HL-60 (cell line): ENCODE measurements at regions not wholly inside any gene's neighbourhood (a gene's known extent, or its start where the extent isn't known, plus 50 kb on each side); places are given as distances from the start of the nearest gene placed in this dataset.

Experiments
- GABPA ChIP-seq: IDR thresholded peaks from 2 replicates; pipeline ENCODE4 v1.6.1; 2012; ENCODE audit warnings: low read depth
- POLR2AphosphoS5 ChIP-seq: IDR thresholded peaks from 2 replicates; pipeline ENCODE4 v1.6.1; 2012; ENCODE audit warnings: low read depth
- TF ChIP-seq, protein P1 (sequence below): IDR thresholded peaks from one replicate; pipeline ENCODE4 v1.5.1; 2011; ENCODE audit warnings: low read length, control low read depth, inconsistent platforms; ENCODE audit not compliant: insufficient read depth

DNA sequence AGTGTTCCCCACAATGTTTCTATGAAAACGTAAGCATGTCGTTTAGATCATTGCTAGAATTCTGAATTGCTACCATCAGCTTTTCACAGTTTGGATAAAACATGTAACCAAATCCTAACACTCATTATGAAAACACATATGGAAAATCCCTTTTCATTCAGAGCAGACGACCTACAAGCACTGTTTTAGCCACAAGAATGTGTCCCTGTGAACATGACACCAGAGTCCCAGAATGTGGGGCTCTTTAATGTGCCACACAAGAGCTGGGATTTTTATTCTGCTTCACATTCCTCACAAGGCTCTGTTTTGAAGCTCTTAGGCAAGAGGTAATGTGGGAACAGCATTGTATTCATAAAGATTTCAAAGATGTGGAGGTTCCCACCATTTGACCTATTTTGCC is 141.1 kb upstream of the CITED2 start:
- TF ChIP-seq, protein P1, sequence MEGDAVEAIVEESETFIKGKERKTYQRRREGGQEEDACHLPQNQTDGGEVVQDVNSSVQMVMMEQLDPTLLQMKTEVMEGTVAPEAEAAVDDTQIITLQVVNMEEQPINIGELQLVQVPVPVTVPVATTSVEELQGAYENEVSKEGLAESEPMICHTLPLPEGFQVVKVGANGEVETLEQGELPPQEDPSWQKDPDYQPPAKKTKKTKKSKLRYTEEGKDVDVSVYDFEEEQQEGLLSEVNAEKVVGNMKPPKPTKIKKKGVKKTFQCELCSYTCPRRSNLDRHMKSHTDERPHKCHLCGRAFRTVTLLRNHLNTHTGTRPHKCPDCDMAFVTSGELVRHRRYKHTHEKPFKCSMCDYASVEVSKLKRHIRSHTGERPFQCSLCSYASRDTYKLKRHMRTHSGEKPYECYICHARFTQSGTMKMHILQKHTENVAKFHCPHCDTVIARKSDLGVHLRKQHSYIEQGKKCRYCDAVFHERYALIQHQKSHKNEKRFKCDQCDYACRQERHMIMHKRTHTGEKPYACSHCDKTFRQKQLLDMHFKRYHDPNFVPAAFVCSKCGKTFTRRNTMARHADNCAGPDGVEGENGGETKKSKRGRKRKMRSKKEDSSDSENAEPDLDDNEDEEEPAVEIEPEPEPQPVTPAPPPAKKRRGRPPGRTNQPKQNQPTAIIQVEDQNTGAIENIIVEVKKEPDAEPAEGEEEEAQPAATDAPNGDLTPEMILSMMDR = no peak
- TF ChIP-seq POLR2AphosphoS5 (no peak), GABPA (no peak)
